ENCODE measurements at regions not wholly inside any gene's neighbourhood (a gene's known extent, or its start where the extent isn't known, plus 50 kb on each side); places are given as distances from the start of the nearest gene placed in this dataset.

DNA sequence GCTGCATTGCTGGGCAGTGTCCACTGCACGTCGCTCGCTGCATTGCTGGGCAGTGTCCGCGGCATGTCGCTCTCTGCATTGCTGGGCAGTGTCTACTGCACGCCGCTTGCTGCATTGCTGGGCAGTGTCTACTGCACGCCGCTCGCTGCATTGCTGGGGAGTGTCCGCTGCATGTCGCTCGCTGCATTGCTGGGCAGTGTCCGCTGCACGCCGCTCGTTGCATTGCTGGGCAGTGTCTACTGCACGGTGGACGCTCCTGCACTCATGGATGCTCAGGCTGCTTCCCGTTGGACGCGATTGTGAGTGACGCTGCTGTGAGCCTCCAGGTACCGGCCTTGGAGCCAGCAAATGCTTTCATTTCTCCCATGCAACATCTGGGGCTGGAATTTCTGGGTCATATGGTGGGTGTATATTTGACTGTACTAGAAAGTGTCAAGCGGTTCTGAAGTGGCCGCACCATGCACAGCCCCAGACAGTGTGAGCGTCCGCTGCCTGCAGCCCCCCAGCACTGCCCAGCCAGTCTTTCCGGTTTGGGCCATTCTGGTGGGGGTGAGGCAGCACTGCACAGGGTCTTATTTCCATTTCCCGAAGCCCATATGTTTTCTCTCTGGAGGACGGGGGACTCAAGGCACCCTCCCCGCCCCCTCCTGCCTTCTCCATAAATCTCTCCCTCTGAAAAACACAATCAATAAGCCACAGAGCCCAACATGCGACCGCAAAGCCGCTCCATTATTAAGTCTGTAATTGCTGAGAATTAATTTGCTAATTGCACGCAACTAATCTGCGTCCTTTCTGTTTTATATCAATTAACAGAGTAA is 97.4 kb downstream of the YTHDF1 start:
- TF ChIP-seq NR2F2 (IDR thresholded peaks at IDR 0.05), result no peak
- TF ChIP-seq, protein P1, sequence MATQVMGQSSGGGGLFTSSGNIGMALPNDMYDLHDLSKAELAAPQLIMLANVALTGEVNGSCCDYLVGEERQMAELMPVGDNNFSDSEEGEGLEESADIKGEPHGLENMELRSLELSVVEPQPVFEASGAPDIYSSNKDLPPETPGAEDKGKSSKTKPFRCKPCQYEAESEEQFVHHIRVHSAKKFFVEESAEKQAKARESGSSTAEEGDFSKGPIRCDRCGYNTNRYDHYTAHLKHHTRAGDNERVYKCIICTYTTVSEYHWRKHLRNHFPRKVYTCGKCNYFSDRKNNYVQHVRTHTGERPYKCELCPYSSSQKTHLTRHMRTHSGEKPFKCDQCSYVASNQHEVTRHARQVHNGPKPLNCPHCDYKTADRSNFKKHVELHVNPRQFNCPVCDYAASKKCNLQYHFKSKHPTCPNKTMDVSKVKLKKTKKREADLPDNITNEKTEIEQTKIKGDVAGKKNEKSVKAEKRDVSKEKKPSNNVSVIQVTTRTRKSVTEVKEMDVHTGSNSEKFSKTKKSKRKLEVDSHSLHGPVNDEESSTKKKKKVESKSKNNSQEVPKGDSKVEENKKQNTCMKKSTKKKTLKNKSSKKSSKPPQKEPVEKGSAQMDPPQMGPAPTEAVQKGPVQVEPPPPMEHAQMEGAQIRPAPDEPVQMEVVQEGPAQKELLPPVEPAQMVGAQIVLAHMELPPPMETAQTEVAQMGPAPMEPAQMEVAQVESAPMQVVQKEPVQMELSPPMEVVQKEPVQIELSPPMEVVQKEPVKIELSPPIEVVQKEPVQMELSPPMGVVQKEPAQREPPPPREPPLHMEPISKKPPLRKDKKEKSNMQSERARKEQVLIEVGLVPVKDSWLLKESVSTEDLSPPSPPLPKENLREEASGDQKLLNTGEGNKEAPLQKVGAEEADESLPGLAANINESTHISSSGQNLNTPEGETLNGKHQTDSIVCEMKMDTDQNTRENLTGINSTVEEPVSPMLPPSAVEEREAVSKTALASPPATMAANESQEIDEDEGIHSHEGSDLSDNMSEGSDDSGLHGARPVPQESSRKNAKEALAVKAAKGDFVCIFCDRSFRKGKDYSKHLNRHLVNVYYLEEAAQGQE (IDR thresholded peaks at IDR 0.05), result no peak
- TF ChIP-seq HNF4G (IDR thresholded peaks at IDR 0.05), result no peak
- TF ChIP-seq, protein P2, sequence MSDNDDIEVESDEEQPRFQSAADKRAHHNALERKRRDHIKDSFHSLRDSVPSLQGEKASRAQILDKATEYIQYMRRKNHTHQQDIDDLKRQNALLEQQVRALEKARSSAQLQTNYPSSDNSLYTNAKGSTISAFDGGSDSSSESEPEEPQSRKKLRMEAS (IDR thresholded peaks at IDR 0.05), result no peak
- TF ChIP-seq, protein P3, sequence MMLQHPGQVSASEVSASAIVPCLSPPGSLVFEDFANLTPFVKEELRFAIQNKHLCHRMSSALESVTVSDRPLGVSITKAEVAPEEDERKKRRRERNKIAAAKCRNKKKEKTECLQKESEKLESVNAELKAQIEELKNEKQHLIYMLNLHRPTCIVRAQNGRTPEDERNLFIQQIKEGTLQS (IDR thresholded peaks at IDR 0.05), result no peak
- no peak for TF ChIP-seq RXRA (IDR thresholded peaks at IDR 0.05)
- no peak for TF ChIP-seq HNF4A (conservative IDR thresholded peaks at IDR 0.05)
- TF ChIP-seq, protein P4, sequence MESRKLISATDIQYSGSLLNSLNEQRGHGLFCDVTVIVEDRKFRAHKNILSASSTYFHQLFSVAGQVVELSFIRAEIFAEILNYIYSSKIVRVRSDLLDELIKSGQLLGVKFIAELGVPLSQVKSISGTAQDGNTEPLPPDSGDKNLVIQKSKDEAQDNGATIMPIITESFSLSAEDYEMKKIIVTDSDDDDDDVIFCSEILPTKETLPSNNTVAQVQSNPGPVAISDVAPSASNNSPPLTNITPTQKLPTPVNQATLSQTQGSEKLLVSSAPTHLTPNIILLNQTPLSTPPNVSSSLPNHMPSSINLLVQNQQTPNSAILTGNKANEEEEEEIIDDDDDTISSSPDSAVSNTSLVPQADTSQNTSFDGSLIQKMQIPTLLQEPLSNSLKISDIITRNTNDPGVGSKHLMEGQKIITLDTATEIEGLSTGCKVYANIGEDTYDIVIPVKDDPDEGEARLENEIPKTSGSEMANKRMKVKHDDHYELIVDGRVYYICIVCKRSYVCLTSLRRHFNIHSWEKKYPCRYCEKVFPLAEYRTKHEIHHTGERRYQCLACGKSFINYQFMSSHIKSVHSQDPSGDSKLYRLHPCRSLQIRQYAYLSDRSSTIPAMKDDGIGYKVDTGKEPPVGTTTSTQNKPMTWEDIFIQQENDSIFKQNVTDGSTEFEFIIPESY (IDR thresholded peaks at IDR 0.05), result no peak
- TF ChIP-seq TAF1 (conservative IDR thresholded peaks at IDR 0.05), result no peak
- no peak for TF ChIP-seq YY1 (IDR thresholded peaks at IDR 0.05)
- TF ChIP-seq FOXA1 (IDR thresholded peaks at IDR 0.05), result no peak
- H3K4me1 ChIP-seq (ENCODE audit: control insufficient read depth in 4 of 4, insufficient read depth in 4 of 4, low read length in 3 of 4), result no peaks in the 10 kb centered on the region
- no peak overlapping the region for H3K9ac ChIP-seq (ENCODE audit: low read depth in 1 of 2, low read length in 2 of 2)
- no peak overlapping the region for H3K27ac ChIP-seq (ENCODE audit: low read depth in 1 of 2, low read length in 2 of 2)
- no peak overlapping the region for H3K4me3 ChIP-seq (ENCODE audit: low read depth in 1 of 3, low read length in 3 of 3)
- 85% methylated on average over 38 of the region's 38 CpGs for WGBS
- H3K36me3 ChIP-seq (ENCODE audit: control insufficient read depth in 4 of 4, insufficient read depth in 3 of 4, low read depth in 1 of 4, low read length in 3 of 4), result no peaks in the 10 kb centered on the region
- DNase-seq (ENCODE audit: low spot score), result no peak
- H3K27me3 ChIP-seq (ENCODE audit: control insufficient read depth in 4 of 4, insufficient read depth in 4 of 4, low read length in 3 of 4), result peaks cover 2 to 9% (median 5%) of the 10 kb centered on the region in 4 donors
- H3K9me3 ChIP-seq (ENCODE audit: control insufficient read depth in 4 of 4, low read length in 3 of 4), result peaks cover 0 to 3% (median 0%) of the 10 kb centered on the region in 4 donors

DNA sequence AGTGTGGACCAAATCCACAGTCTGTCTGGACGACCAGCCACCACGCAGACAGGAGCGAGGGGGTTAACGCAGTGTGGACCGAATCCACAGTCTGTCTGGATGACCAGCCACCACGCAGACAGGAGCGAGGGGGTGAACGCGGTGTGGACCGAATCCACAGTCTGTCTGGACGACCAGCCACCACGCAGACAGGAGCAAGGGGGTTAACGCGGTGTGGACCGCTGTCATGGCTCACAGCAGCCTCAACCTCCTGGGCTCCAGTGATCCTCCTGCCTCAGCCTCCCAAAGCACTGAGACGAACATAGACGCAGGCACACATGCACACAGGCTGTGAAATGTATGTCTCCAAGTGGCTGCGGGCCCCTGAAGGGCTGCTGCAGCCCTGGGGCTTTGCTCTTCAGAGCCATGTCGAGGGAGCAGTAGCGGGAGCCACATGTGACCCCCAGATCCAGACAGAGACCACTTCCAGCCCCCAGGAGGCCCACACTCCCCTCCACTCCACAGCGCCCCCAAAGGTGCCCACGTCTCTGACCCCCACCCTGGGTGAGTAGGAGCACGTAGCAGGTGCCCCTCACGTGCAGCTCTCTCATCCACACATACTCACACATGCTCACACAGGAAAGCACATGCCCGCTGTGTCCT is 98.1 kb downstream of the YTHDF1 start:
- Histone ChIP-seq H3K4me1 (ENCODE audit: control insufficient read depth in 4 of 4, insufficient read depth in 4 of 4, low read length in 3 of 4) (no peaks in the 10 kb centered on the region), H3K27me3 (ENCODE audit: control insufficient read depth in 4 of 4, insufficient read depth in 4 of 4, low read length in 3 of 4) (peaks cover 2 to 9% (median 5%) of the 10 kb centered on the region in 4 donors), H3K9me3 (ENCODE audit: control insufficient read depth in 4 of 4, low read length in 3 of 4) (peaks cover 0 to 2% (median 0%) of the 10 kb centered on the region in 4 donors), H3K36me3 (ENCODE audit: control insufficient read depth in 4 of 4, insufficient read depth in 3 of 4, low read depth in 1 of 4, low read length in 3 of 4) (no peaks in the 10 kb centered on the region), H3K27ac (ENCODE audit: low read depth in 1 of 2, low read length in 2 of 2) (no peak overlapping the region), H3K4me3 (ENCODE audit: low read depth in 1 of 3, low read length in 3 of 3) (no peak overlapping the region), H3K9ac (ENCODE audit: low read depth in 1 of 2, low read length in 2 of 2) (no peak overlapping the region)
- DNase-seq (ENCODE audit: low spot score), result no peak
- WGBS, result 79% methylated on average over 25 of the region's 25 CpGs
- TF ChIP-seq RXRA (IDR thresholded peaks at IDR 0.05) (no peak), GABPA (IDR thresholded peaks at IDR 0.05 in 1 of 2, conservative IDR thresholded peaks at IDR 0.05 in 1 of 2) (no peak), TAF1 (conservative IDR thresholded peaks at IDR 0.05) (no peak), NR2F2 (IDR thresholded peaks at IDR 0.05) (no peak), HNF4A (conservative IDR thresholded peaks at IDR 0.05) (no peak), SP1 (IDR thresholded peaks at IDR 0.05) (no peak), EGR1 (IDR thresholded peaks at IDR 0.05; ENCODE audit: low read depth in 2 of 2) (no peak), JUND (IDR thresholded peaks at IDR 0.05) (no peak), RAD21 (IDR thresholded peaks at IDR 0.05) (no peak), YY1 (IDR thresholded peaks at IDR 0.05) (no peak), FOXA1 (IDR thresholded peaks at IDR 0.05) (no peak)
- TF ChIP-seq, protein P1 (IDR thresholded peaks at IDR 0.05), result no peak
- TF ChIP-seq, protein P4 (IDR thresholded peaks at IDR 0.05), result no peak
